C1 segment of cervical spinal cord (tissue), 14 donors: ENCODE measurements at regions not wholly inside any gene's neighbourhood (a gene's known extent, or its start where the extent isn't known, plus 50 kb on each side); places are given as distances from the start of the nearest gene placed in this dataset.
A peak's percentile ranks its signal among the peaks of the same experiment; 100 is the strongest.

Source experiments
- DNase-seq, 14 donors: peaks; one replicate each; lab custom pipeline; 2025; lab: John Stamatoyannopoulos, UW

- DNase-seq, result no peak
Observed at GRCh38 chr3:139778682-139779233, 101.0 kb upstream of the NMNAT3 start.

DNA sequence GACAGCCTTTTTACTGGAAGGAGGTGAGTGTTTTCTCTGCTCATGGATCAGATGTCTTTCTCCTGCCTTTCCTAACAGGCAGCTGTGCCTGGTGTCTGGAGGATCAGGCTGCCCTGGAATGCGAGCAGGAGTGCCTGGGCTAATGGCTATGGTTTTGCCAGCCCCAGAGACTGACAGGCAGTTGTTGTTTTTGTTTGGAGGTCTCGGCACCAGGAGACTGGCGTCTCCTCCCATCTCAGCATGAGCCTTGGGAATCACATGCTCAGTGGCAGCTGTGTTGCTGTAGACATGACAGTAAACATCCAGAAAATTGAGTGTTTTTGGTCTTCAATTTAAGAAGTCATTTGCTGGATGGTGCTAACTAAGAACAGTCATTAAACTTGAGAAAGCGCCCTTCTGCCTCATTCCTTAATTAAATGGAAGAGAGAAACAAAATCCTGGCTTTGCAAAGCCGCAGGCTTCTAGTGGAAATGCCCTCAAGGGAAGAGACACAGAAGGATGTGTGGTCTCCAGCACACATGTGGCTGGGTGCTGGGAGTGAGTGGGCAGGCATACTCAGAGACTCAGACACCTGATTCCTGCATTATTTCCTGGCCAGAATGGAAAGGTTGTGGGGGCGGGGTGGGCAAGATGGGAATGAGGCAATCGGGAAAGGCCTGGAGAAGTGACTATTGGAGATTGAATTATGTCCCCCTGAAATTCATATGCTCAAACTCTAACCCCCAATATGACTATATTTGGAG lies 97.0 kb upstream of the NMNAT3 start:
- peak in 1 of 14 donors; percentile 8 for DNase-seq

- no peak for DNase-seq
Observed at GRCh38 chr3:139772539-139773500, 95.0 kb upstream of the NMNAT3 start.

DNA sequence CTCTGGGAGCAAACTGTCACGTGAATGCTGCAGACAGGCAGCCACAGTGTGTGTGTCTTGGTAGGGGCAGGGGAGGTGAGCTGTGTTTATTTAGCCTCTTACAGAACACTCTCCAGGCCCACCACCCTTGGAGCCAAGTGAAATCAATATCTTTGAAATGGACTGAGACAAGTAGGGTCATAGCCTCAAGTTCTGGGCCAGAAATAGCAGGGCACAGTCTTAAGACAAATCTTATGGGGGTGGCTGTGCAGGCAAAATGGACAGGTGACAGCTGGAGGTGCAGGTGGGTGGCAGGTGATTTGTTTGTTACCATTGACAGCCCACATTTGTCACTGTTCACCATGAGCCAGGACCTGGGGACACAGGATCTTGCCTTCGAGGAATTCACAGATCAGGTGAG lies 93.6 kb upstream of the NMNAT3 start:
- no peak for DNase-seq

DNA sequence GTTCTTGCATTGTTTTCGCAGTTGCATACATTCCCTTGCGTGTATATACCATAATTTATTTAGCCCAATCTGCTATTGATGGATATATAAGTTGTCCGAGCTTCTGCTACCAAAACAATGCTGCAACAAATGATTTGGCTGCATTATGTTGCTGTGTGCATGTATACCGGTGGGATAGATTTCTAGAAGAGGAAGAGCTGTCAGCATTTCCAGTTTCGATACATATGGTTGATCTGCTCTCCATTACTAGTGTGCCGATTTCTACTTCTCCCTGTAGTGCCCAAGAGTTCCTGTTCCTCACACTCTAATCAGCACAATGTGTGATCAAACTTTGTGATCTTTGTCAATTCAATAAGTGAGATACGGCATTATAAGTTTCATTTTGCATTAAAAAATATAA lies 92.8 kb upstream of the NMNAT3 start:
- DNase-seq, result no peak

DNA sequence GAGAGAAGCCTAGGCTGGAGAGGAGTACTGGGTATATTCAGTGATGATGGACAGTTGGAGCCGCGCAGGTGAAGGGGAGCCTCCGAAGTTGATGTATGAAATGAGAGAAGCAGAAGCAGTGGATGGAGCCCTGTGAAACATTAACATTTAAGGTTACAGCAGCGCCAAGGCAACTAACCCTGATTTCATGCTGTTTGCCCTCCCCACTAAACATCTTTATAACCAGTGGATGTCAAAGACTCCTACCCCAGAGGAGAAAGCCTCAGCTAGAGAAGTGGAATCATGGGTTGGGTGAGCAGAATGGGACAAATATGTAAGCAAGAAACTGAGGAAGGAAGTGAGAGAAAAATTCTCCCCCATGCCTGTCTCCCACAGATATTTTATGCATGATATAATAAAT lies 92.0 kb upstream of the NMNAT3 start:
- DNase-seq, result no peak

- no peak for DNase-seq
Observed at GRCh38 chr3:139764936-139765335, 87.2 kb upstream of the NMNAT3 start.

- DNase-seq, result no peak
Observed at GRCh38 chr3:139764069-139764905, 86.5 kb upstream of the NMNAT3 start.

- no peak for DNase-seq
Observed at GRCh38 chr3:139762302-139762701, 84.5 kb upstream of the NMNAT3 start.

GRCh38 chr3:139759470-139759869 lies 81.7 kb upstream of the NMNAT3 start:
- DNase-seq, result no peak

- DNase-seq, result no peak
Observed at GRCh38 chr3:139758654-139759291, 81.0 kb upstream of the NMNAT3 start.

- DNase-seq, result no peak
Observed at GRCh38 chr3:139757448-139758030, 79.8 kb upstream of the NMNAT3 start.

DNA sequence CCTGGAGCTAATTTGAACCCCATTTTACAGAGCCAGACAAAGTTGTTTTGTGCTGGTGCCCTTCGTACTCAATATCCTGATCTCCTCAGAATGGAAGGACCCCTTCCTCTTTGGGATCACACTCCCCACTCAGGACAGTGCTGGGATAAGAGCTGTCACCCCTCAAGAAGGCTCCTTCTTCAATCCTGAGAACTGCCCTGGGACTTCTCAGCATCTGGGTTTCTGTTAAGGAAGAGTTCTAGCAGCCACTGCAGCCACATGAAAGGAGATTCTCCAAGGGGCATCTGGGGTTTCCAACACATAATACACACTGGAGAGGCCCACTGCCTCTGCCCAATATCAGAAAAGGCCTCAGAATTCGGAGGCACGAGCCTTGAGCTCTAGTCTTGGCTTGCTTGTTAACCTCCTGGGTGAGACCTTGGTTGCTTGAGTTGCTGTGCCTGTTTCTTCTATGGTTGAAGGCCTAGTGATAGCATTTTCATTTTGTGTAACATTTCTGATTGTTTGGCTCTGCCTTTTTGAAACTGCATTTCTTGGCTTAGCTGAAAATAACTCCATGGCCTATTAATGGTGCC lies 78.8 kb upstream of the NMNAT3 start:
- DNase-seq, result no peak

GRCh38 chr3:139755551-139755950 lies 77.8 kb upstream of the NMNAT3 start:
- no peak for DNase-seq

- no peak for DNase-seq
Observed at GRCh38 chr3:139751789-139752188, 74.0 kb upstream of the NMNAT3 start.

GRCh38 chr3:139746481-139746880 lies 68.7 kb upstream of the NMNAT3 start:
- DNase-seq, result no peak

GRCh38 chr3:139745831-139746230 lies 68.1 kb upstream of the NMNAT3 start:
- no peak for DNase-seq

- DNase-seq, result no peak
Observed at GRCh38 chr3:139738697-139739096, 60.9 kb upstream of the NMNAT3 start.

GRCh38 chr3:139737682-139738361 lies 60.0 kb upstream of the NMNAT3 start:
- DNase-seq, result no peak

DNA sequence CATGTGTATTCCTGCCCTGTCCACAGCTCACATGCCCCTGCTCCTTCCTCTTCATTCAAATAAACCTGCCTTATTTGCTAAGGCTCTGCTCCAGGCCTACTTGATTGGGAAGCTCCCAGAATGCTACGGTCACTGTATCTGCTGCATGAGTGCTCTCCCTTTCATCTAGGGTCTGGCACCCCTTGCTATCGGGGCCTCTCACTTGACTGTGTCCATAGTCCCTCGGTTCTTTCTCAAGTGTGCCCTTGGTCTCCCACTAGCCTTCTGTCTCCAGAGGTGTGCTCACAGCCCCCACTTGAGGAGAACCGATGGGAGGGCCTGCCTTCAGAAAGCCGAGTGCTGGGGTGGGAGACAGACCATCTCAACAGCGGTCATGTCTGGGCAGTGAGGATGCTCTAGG lies 57.4 kb upstream of the NMNAT3 start:
- no peak for DNase-seq
